ENCODE measurements at regions not wholly inside any gene's neighbourhood (a gene's known extent, or its start where the extent isn't known, plus 50 kb on each side); places are given as distances from the start of the nearest gene placed in this dataset.
"Not testable (repeated sequence)": the region's sequence is repeated elsewhere in the genome, so short reads cannot be mapped to it uniquely, and the experiment has no call there.

GRCh38 chr7:69105092-69105491 is 493.2 kb upstream of the AUTS2 start:
- no peak for DNase-seq
- intact Hi-C loops (cut with DNase I; ENCODE audit: low total_unique reads), result no loop called here
- Histone ChIP-seq H3K36me3 (no peaks in the 10 kb centered on the region), H3K27ac (no peak overlapping the region), H3K4me3 (no peak overlapping the region), H3K4me1 (no peaks in the 10 kb centered on the region), H3K27me3 (no peaks in the 10 kb centered on the region), H3K9me3 (no peaks in the 10 kb centered on the region)
- TF ChIP-seq CTCF (IDR thresholded peaks at IDR 0.05), result no peak

DNA sequence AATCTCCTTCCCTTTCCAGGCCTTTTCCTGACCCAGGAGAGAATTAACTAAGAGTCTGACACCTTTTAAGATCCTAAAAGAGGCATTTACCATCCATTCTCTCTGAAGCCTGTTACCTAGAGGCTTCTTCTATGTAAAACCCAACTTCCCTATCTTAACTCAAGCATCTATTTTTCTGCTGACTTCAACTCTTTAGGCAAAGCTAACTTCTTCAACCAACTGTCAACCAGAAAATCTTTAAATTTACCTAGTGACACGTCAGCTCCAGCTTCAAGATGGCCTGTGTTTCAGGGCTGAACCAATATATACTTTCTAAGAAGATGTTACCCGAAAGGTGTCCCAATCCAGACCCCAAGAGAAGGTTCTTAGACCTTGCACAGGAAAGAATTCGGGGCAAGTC is 492.3 kb upstream of the AUTS2 start:
- H3K9me3 ChIP-seq, result no peaks in the 10 kb centered on the region
- DNase-seq, result no peak
- H3K27me3 ChIP-seq, result no peaks in the 10 kb centered on the region
- no peak overlapping the region for H3K4me3 ChIP-seq
- H3K27ac ChIP-seq, result no peak overlapping the region
- TF ChIP-seq CTCF (IDR thresholded peaks at IDR 0.05), result no peak
- H3K4me1 ChIP-seq, result no peaks in the 10 kb centered on the region
- no peaks in the 10 kb centered on the region for H3K36me3 ChIP-seq
- intact Hi-C loops (cut with DNase I; ENCODE audit: low total_unique reads), result no loop called here

- DNase-seq; H3K4me1 ChIP-seq; H3K4me3 ChIP-seq; H3K27ac ChIP-seq; H3K36me3 ChIP-seq; H3K27me3 ChIP-seq; intact Hi-C loops (cut with DNase I; ENCODE audit: low total_unique reads); H3K9me3 ChIP-seq: not testable (repeated sequence)
These were observed 491.8 kb upstream of the AUTS2 start for GRCh38 chr7:69106449-69106848.

DNA sequence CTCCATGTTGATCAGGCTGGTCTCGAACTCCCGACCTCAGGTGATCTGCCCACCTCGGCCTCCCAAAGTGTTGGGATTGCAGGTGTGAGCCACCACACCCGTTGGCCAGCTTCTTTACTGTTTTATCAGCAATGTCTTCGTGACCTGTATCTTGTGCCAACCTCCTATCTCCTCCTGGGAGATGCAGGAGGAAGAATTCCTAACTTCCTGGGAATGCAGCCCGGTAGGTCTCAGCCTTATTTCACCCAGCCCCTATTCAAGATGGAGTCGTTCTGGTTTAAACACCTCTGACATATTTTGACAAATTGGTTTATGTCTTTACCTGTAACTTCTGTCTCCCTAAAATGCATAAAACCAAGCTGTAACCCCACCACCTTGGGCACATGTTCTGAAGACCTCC is 491.3 kb upstream of the AUTS2 start:
- DNase-seq; H3K36me3 ChIP-seq; H3K4me3 ChIP-seq; H3K27me3 ChIP-seq; H3K4me1 ChIP-seq; intact Hi-C loops (cut with DNase I; ENCODE audit: low total_unique reads); H3K27ac ChIP-seq; H3K9me3 ChIP-seq: not testable (repeated sequence)

- no peak for DNase-seq
- Histone ChIP-seq H3K4me1 (no peaks in the 10 kb centered on the region), H3K4me3 (no peak overlapping the region), H3K9me3 (no peaks in the 10 kb centered on the region), H3K27me3 (no peaks in the 10 kb centered on the region), H3K27ac (no peak overlapping the region), H3K36me3 (no peaks in the 10 kb centered on the region)
- intact Hi-C loops (cut with DNase I; ENCODE audit: low total_unique reads), result no loop called here
- TF ChIP-seq CTCF (IDR thresholded peaks at IDR 0.05), result no peak
These were observed 490.2 kb upstream of the AUTS2 start for GRCh38 chr7:69108097-69108496.

GRCh38 chr7:69109246-69109645 is 489.0 kb upstream of the AUTS2 start:
- no peaks in the 10 kb centered on the region for H3K4me1 ChIP-seq
- H3K4me3 ChIP-seq, result no peak overlapping the region
- intact Hi-C loops (cut with DNase I; ENCODE audit: low total_unique reads), result no loop called here
- H3K27ac ChIP-seq, result no peak overlapping the region
- H3K9me3 ChIP-seq, result no peaks in the 10 kb centered on the region
- no peak for TF ChIP-seq CTCF (IDR thresholded peaks at IDR 0.05)
- H3K27me3 ChIP-seq, result no peaks in the 10 kb centered on the region
- DNase-seq, result no peak
- H3K36me3 ChIP-seq, result no peaks in the 10 kb centered on the region

GRCh38 chr7:69109879-69110278 is 488.4 kb upstream of the AUTS2 start:
- Histone ChIP-seq H3K9me3 (no peaks in the 10 kb centered on the region), H3K36me3 (no peaks in the 10 kb centered on the region), H3K4me1 (no peaks in the 10 kb centered on the region), H3K27ac (no peak overlapping the region), H3K4me3 (no peak overlapping the region), H3K27me3 (no peaks in the 10 kb centered on the region)
- TF ChIP-seq CTCF (IDR thresholded peaks at IDR 0.05), result no peak
- intact Hi-C loops (cut with DNase I; ENCODE audit: low total_unique reads), result no loop called here
- DNase-seq, result no peak
